RWPE1 (cell line): ENCODE measurements at regions not wholly inside any gene's neighbourhood (a gene's known extent, or its start where the extent isn't known, plus 50 kb on each side); places are given as distances from the start of the nearest gene placed in this dataset.
A peak's percentile ranks its signal among the peaks of the same experiment; 100 is the strongest.
"Not testable (repeated sequence)": the region's sequence is repeated elsewhere in the genome, so short reads cannot be mapped to it uniquely, and the experiment has no call there.

ENCODE experiments used
- CTCF ChIA-PET: fragments of 350-600 bp; sonication (Branson Sonifier 250); formaldehyde crosslinking; extraction: SDS; loops from one replicate; lab custom pipeline; 2021; lab: Yijun Ruan, JAX
- POLR2A ChIA-PET: fragments of 400-600 bp; formaldehyde crosslinking; extraction: SDS; loops from one replicate; lab custom pipeline; 2020; ENCODE audit warnings: antibody characterized with exemption; ENCODE audit not compliant: low non-redundant PET; lab: Yijun Ruan, JAX
- DNase-seq: peaks from one replicate; pipeline ENCODE4 v3.0.0; 2012; ENCODE audit warnings: low spot score
- H3K27ac ChIP-seq: fragments of 450-650 bp; 2 replicates; pipeline ENCODE4 v1.5.1; 2017
- CTCF ChIP-seq: fragments of 450-650 bp; conservative IDR thresholded peaks from 2 replicates; pipeline ENCODE4 v1.5.1; 2017; ENCODE audit warnings: low read depth, mild to moderate bottlenecking

GRCh38 chr10:89992575-89992974, 291.2 kb downstream of the KIF20B start:
- TF ChIP-seq CTCF = no peak
- no peak overlapping the region for H3K27ac ChIP-seq
- no peak for DNase-seq
- ChIA-PET CTCF (no interaction called here), POLR2A (no interaction called here)

GRCh38 chr10:90007226-90007625, 305.8 kb downstream of the KIF20B start:
- peak; percentile 64 for TF ChIP-seq CTCF
- ChIA-PET POLR2A (no interaction called here), CTCF (interaction anchor here (0.6 to 0.7 kb wide), 4 partner anchors 201 to 559 kb away, joined by 3 to 4 read pairs (median 3); no protein-coding TSS in a partner anchor)
- DNase-seq = peak; percentile 94
- H3K27ac ChIP-seq = no peak overlapping the region

- H3K27ac ChIP-seq, POLR2A ChIA-PET, CTCF ChIA-PET, DNase-seq: not testable (repeated sequence)
Observed at GRCh38 chr10:90011281-90011680, 309.9 kb downstream of the KIF20B start.

- CTCF ChIA-PET = interaction anchor here (0.6 kb wide), 1 partner anchor 703 kb away, joined by 3 read pairs; no protein-coding TSS in a partner anchor
- no peak for TF ChIP-seq CTCF
- H3K27ac ChIP-seq = no peak overlapping the region
- DNase-seq = no peak
- POLR2A ChIA-PET = no interaction called here
Observed at GRCh38 chr10:90018819-90019218, 317.4 kb downstream of the KIF20B start.

- CTCF ChIA-PET = no interaction called here
Observed at GRCh38 chr10:90020506-90020905, 319.1 kb downstream of the KIF20B start.

GRCh38 chr10:90023950-90024349, 322.6 kb downstream of the KIF20B start:
- no peak for DNase-seq
- ChIA-PET CTCF (no interaction called here), POLR2A (no interaction called here)

More at GRCh38 chr10:90020506-90020905, 319.1 kb downstream of the KIF20B start:
- POLR2A ChIA-PET = no interaction called here
- no peak for DNase-seq
- TF ChIP-seq CTCF = no peak
- H3K27ac ChIP-seq = no peak overlapping the region

GRCh38 chr10:90028312-90028711, 326.9 kb downstream of the KIF20B start:
- DNase-seq = no peak
- no peak for TF ChIP-seq CTCF
- POLR2A ChIA-PET = no interaction called here
- CTCF ChIA-PET = no interaction called here
- no peak overlapping the region for H3K27ac ChIP-seq

More at GRCh38 chr10:90023950-90024349, 322.6 kb downstream of the KIF20B start:
- TF ChIP-seq CTCF = no peak
- no peak overlapping the region for H3K27ac ChIP-seq
